MM.1S (cell line): ENCODE measurements at regions not wholly inside any gene's neighbourhood (a gene's known extent, or its start where the extent isn't known, plus 50 kb on each side); places are given as distances from the start of the nearest gene placed in this dataset.

Experiments
- DNase-seq: peaks from one replicate; pipeline ENCODE4 v3.0.0-alpha.2; 2015
- H2AFZ ChIP-seq: fragments of 300-600 bp; sonication (generic); 2 replicates; pipeline ENCODE4 v1.6.0; 2016; ENCODE audit warnings: antibody characterized with exemption, low read length
- H3F3A ChIP-seq: fragments of 300-600 bp; sonication (generic); 2 replicates; pipeline ENCODE4 v1.6.1; 2016; ENCODE audit warnings: mild to moderate bottlenecking, antibody characterized with exemption, low read length, moderate library complexity, mixed read lengths; ENCODE audit not compliant: insufficient read depth
- H3K27ac ChIP-seq: fragments of 300-600 bp; sonication (generic); 2 replicates; pipeline ENCODE4 v1.5.1; 2016; ENCODE audit warnings: mild to moderate bottlenecking, low read length
- H3K27me3 ChIP-seq: fragments of 300-600 bp; sonication (generic); replicated peaks from 2 replicates; pipeline ENCODE4 v1.6.0; 2016; ENCODE audit warnings: low read length; ENCODE audit not compliant: insufficient read depth
- H3K36me3 ChIP-seq: fragments of 300-600 bp; sonication (generic); replicated peaks from 2 replicates; pipeline ENCODE4 v1.6.1; 2016; ENCODE audit warnings: mild to moderate bottlenecking, low read length, mixed read lengths; ENCODE audit not compliant: insufficient read depth
- H3K4me1 ChIP-seq: fragments of 300-600 bp; sonication (generic); 2 replicates; pipeline ENCODE4 v1.6.1; 2016; ENCODE audit warnings: low read length, mixed read lengths
- H3K4me2 ChIP-seq: fragments of 300-600 bp; sonication (generic); 2 replicates; pipeline ENCODE4 v1.6.0; 2016; ENCODE audit warnings: low read depth, low read length
- H3K4me3 ChIP-seq: fragments of 300-600 bp; sonication (generic); 2 replicates; pipeline ENCODE4 v1.5.1; 2016; ENCODE audit warnings: low read length, mixed read lengths
- H3K79me2 ChIP-seq: fragments of 300-600 bp; sonication (generic); 2 replicates; pipeline ENCODE4 v1.6.1; 2016; ENCODE audit warnings: mixed run types, low read length, mixed read lengths
- H3K9ac ChIP-seq: fragments of 300-600 bp; sonication (generic); 2 replicates; pipeline ENCODE4 v1.6.1; 2016; ENCODE audit warnings: low read length, mixed read lengths
- H3K9me2 ChIP-seq: fragments of 300-600 bp; sonication (generic); replicated peaks from 2 replicates; pipeline ENCODE4 v1.6.1; 2016; ENCODE audit warnings: mild to moderate bottlenecking, low read length, mixed read lengths; ENCODE audit not compliant: insufficient read depth
- H3K9me3 ChIP-seq: fragments of 300-600 bp; sonication (generic); replicated peaks from 2 replicates; pipeline ENCODE4 v1.6.1; 2016; ENCODE audit warnings: mild to moderate bottlenecking, low read length, mixed read lengths; ENCODE audit not compliant: insufficient read depth
- H4K20me1 ChIP-seq: fragments of 300-600 bp; sonication (generic); 2 replicates; pipeline ENCODE4 v1.6.1; 2016; ENCODE audit warnings: mild to moderate bottlenecking, low read length, moderate library complexity, mixed read lengths; ENCODE audit not compliant: insufficient read depth
- CTCF ChIP-seq: fragments of 300-600 bp; sonication (generic); IDR thresholded peaks from 2 replicates; pipeline ENCODE4 v1.5.1; 2016; ENCODE audit warnings: antibody characterized with exemption, low read length, mixed read lengths
- EZH2 ChIP-seq: fragments of 300-600 bp; sonication (generic); optimal IDR thresholded peaks from 2 replicates; pipeline ENCODE3; 2017; ENCODE audit warnings: low read depth, mild to moderate bottlenecking, antibody characterized with exemption, low read length, mixed read lengths
- EZH2phosphoT487 ChIP-seq: fragments of 300-600 bp; sonication (generic); IDR thresholded peaks from 2 replicates; pipeline ENCODE4 v1.6.1; 2018; ENCODE audit warnings: antibody characterized with exemption, low read length

DNA sequence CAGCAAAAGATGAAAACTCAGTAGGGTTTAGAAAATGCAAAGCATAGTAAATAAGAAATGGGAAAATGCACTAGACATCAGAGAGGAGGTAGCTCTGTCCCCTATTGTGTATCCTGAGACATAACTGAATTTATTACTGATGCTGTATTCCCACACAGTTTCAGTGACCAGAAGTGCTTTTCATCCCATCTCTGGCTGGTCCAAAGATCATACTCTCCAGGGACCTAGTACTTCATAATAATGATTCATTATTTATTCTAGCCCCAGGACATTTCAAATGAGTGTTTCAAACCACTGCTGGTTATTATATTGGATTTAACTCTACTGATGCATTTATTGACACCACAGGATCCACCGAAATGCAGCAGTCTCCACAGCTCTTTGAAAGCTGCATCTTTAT, 163.3 kb downstream of the PAWR start:
- no peak for DNase-seq
- H3K79me2 ChIP-seq, result no peaks in the 10 kb centered on the region
- no peak overlapping the region for H3K9ac ChIP-seq
- no peaks in the 10 kb centered on the region for H3F3A ChIP-seq
- H2AFZ ChIP-seq, result no peak overlapping the region
- H3K9me2 ChIP-seq, result no peaks in the 10 kb centered on the region
- no peaks in the 10 kb centered on the region for H3K27me3 ChIP-seq
- H3K36me3 ChIP-seq, result no peaks in the 10 kb centered on the region
- H3K4me1 ChIP-seq, result no peaks in the 10 kb centered on the region
- no peaks in the 10 kb centered on the region for H4K20me1 ChIP-seq
- H3K4me2 ChIP-seq, result no peak overlapping the region
- no peaks in the 10 kb centered on the region for H3K9me3 ChIP-seq
- no peak overlapping the region for H3K4me3 ChIP-seq
- no peak overlapping the region for H3K27ac ChIP-seq
- TF ChIP-seq EZH2 (no peak), CTCF (no peak), EZH2phosphoT487 (no peak)

- H3K36me3 ChIP-seq, result no peaks in the 10 kb centered on the region
- no peaks in the 10 kb centered on the region for H4K20me1 ChIP-seq
- H3K4me3 ChIP-seq, result no peak overlapping the region
- no peaks in the 10 kb centered on the region for H3K79me2 ChIP-seq
- H3F3A ChIP-seq, result no peaks in the 10 kb centered on the region
- TF ChIP-seq CTCF, result no peak
- TF ChIP-seq EZH2, result no peak
- TF ChIP-seq EZH2phosphoT487, result no peak
- no peak overlapping the region for H2AFZ ChIP-seq
- H3K9me3 ChIP-seq, result no peaks in the 10 kb centered on the region
- no peaks in the 10 kb centered on the region for H3K9me2 ChIP-seq
- no peaks in the 10 kb centered on the region for H3K4me1 ChIP-seq
- H3K27ac ChIP-seq, result no peak overlapping the region
- no peak overlapping the region for H3K9ac ChIP-seq
- no peak overlapping the region for H3K4me2 ChIP-seq
- no peak for DNase-seq
- no peaks in the 10 kb centered on the region for H3K27me3 ChIP-seq
Measured at GRCh38 chr12:79525357-79525756, 165.4 kb downstream of the PAWR start.

DNA sequence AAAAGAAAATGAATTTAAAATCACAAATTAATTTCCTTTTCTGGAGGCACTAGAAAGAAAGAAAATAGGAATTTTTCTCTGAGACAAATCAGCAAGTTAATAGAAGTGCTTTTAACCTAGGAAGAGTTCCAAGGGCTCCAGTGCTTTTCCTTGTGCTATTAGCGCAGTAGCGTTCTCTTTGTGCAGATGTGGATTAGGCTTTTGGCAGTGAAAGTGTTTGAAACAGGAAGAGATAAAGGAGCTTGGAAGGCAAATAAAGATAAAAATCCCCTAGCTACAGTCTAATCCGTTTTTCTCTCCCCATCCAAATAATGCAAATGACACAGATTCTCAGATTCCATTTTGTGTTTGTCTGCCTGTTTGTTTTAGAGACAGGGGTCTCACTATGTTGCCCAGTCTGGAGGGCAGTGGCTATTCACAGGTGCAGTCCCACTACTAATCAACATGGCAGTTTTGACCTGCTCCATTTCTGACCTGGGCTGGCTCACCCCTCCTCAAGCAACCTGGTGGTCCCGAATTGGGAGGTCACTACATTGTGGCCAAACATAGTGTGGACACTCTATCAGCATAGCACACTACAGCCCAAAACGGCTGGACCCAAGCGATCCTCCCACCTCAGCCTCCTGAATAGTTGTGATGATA, 166.1 kb downstream of the PAWR start:
- no peak overlapping the region for H3K9ac ChIP-seq
- DNase-seq, result no peak
- H3K36me3 ChIP-seq, result no peaks in the 10 kb centered on the region

More for the DNA sequence above, 166.1 kb downstream of the PAWR start:
- no peaks in the 10 kb centered on the region for H3K9me2 ChIP-seq
- H3K27ac ChIP-seq, result no peak overlapping the region
- H3K4me3 ChIP-seq, result no peak overlapping the region
- TF ChIP-seq CTCF, result no peak
- no peak for TF ChIP-seq EZH2phosphoT487
- H3K9me3 ChIP-seq, result no peaks in the 10 kb centered on the region
- H3F3A ChIP-seq, result no peaks in the 10 kb centered on the region
- H2AFZ ChIP-seq, result no peak overlapping the region
- H3K27me3 ChIP-seq, result no peaks in the 10 kb centered on the region
- no peak overlapping the region for H3K4me2 ChIP-seq
- no peaks in the 10 kb centered on the region for H3K79me2 ChIP-seq
- no peaks in the 10 kb centered on the region for H3K4me1 ChIP-seq
- no peaks in the 10 kb centered on the region for H4K20me1 ChIP-seq
